Natural killer cell (primary cell): ENCODE measurements at regions not wholly inside any gene's neighbourhood (a gene's known extent, or its start where the extent isn't known, plus 50 kb on each side); places are given as distances from the start of the nearest gene placed in this dataset.

Experiments used
- ATAC-seq, 3 donors: fragments of 150-1000 bp in 2 of 3; fragments of 200-7000 bp in 1 of 3; cut with Tn5 transposase; 1 replicate in 1 of 3; 2 replicates in 2 of 3; pipeline ENCODE4 v1.10.0; 2021; ENCODE audit warnings: mild to moderate bottlenecking in 2 of 3, moderate library complexity in 2 of 3
- DNase-seq, 2 donors: peaks; one replicate each; pipeline versions ENCODE4 v3.0.0 to v3.0.0-alpha.2; 2013 to 2021; ENCODE audit warnings: mixed read lengths in 1 of 2
- H3K27ac ChIP-seq: one replicate; pipeline ENCODE4 v1.5.1; 2013; ENCODE audit warnings: mild to moderate bottlenecking, low read length
- H3K27me3 ChIP-seq: one replicate; pipeline ENCODE4 v1.6.1; 2013; ENCODE audit warnings: low read length; ENCODE audit not compliant: control insufficient read depth, insufficient read depth
- H3K36me3 ChIP-seq: one replicate; pipeline ENCODE4 v1.6.1; 2013; ENCODE audit warnings: low read length; ENCODE audit not compliant: control insufficient read depth, insufficient read depth
- H3K4me1 ChIP-seq: one replicate; pipeline ENCODE4 v1.6.1; 2013; ENCODE audit warnings: low read length; ENCODE audit not compliant: control insufficient read depth, insufficient read depth
- H3K4me3 ChIP-seq: one replicate; pipeline ENCODE4 v1.5.1; 2013; ENCODE audit warnings: low read length
- H3K9me3 ChIP-seq: one replicate; pipeline ENCODE4 v1.6.1; 2013; ENCODE audit warnings: low read length; ENCODE audit not compliant: control insufficient read depth, insufficient read depth
- H3K27ac Mint-ChIP-seq, 2 donors: one replicate each; pipeline ENCODE4 v1.8.0; 2022; ENCODE audit warnings: mild to moderate bottlenecking in 2 of 2, mixed read lengths in 2 of 2, moderate library complexity in 1 of 2
- H3K27me3 Mint-ChIP-seq, 2 donors: one replicate each; pipeline ENCODE4 v1.8.0; 2022; ENCODE audit warnings: low read depth in 2 of 2, mixed read lengths in 2 of 2
- H3K36me3 Mint-ChIP-seq: one replicate; pipeline ENCODE4 v1.8.0; 2022; ENCODE audit warnings: mixed read lengths
- H3K4me1 Mint-ChIP-seq, 2 donors: one replicate each; pipeline ENCODE4 v1.8.0; 2022; ENCODE audit warnings: mixed read lengths in 2 of 2
- H3K4me3 Mint-ChIP-seq: one replicate; pipeline ENCODE4 v1.8.0; 2022; ENCODE audit warnings: mild to moderate bottlenecking, moderate library complexity, mixed read lengths
- H3K9me3 Mint-ChIP-seq, 2 donors: one replicate each; pipeline ENCODE4 v1.8.0; 2022; ENCODE audit warnings: mixed read lengths in 2 of 2
- WGBS: methylation state at CpG from one replicate; pipeline ENCODE4 v1.1.7; 2013; ENCODE audit warnings: missing lambda C conversion rate; ENCODE audit not compliant: insufficient coverage; 5-methylcytosine and 5-hydroxymethylcytosine counted together
- intact Hi-C: fragments of 100-400 bp; cut with micrococcal nuclease; formaldehyde crosslinking; loops from one replicate; pipeline ENCODE4 v1.14.2; 2022
- TF ChIP-seq, protein P1 (sequence below): fragments of 200-600 bp; IDR thresholded peaks from one replicate; pipeline ENCODE4 v1.8.0; 2022; ENCODE audit warnings: antibody characterized with exemption

DNA sequence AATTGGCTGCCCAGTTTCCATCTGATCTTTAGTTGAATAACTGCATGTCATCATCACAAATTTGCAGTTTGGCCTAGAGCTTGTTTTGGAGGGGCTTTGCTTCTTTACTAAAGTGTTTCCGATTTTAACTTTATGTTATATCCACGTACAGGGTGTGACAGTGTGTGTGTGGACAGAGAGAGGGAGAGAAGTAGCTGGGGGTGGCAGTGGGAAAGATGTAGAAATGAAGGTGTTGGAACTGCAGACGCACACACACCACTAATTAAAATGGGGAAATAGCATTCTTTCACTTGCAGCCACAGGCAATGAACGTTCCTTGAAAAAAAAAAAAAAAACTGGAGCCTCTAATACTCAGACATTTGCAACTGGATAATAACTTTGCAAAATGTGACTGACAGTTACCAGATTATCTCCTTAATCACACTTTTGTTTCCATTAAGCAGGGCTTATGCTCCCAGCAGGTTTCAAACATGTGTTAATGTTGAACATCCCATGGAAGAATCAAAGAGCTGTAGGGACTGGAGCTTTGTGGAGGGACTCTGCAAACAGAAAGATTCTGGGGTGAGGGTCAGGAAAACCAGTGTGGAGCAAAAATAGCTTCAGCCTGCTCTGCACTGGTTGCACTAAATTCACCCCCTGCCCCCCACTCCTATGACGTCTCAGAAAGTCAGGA lies 238.1 kb upstream of the TENM4 start:
- no peaks in the 10 kb centered on the region for H3K27me3 ChIP-seq
- H3K4me1 ChIP-seq = no peaks in the 10 kb centered on the region
- Mint-ChIP-seq H3K27me3 (no peaks in the 10 kb centered on the region), H3K4me3 (no peak overlapping the region), H3K27ac (no peak overlapping the region), H3K4me1 (no peaks in the 10 kb centered on the region), H3K36me3 (no peaks in the 10 kb centered on the region), H3K9me3 (peaks cover 4 to 11% of the 10 kb centered on the region in 2 donors)
- DNase-seq = no peak
- H3K4me3 ChIP-seq = no peak overlapping the region
- intact Hi-C loops = no loop called here
- H3K36me3 ChIP-seq = no peaks in the 10 kb centered on the region
- TF ChIP-seq, protein P1, sequence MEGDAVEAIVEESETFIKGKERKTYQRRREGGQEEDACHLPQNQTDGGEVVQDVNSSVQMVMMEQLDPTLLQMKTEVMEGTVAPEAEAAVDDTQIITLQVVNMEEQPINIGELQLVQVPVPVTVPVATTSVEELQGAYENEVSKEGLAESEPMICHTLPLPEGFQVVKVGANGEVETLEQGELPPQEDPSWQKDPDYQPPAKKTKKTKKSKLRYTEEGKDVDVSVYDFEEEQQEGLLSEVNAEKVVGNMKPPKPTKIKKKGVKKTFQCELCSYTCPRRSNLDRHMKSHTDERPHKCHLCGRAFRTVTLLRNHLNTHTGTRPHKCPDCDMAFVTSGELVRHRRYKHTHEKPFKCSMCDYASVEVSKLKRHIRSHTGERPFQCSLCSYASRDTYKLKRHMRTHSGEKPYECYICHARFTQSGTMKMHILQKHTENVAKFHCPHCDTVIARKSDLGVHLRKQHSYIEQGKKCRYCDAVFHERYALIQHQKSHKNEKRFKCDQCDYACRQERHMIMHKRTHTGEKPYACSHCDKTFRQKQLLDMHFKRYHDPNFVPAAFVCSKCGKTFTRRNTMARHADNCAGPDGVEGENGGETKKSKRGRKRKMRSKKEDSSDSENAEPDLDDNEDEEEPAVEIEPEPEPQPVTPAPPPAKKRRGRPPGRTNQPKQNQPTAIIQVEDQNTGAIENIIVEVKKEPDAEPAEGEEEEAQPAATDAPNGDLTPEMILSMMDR = no peak
- no peaks in the 10 kb centered on the region for H3K9me3 ChIP-seq
- no peak for ATAC-seq
- no peak overlapping the region for H3K27ac ChIP-seq
- 41% methylated on average over 4 of the region's 5 CpGs for WGBS

DNA sequence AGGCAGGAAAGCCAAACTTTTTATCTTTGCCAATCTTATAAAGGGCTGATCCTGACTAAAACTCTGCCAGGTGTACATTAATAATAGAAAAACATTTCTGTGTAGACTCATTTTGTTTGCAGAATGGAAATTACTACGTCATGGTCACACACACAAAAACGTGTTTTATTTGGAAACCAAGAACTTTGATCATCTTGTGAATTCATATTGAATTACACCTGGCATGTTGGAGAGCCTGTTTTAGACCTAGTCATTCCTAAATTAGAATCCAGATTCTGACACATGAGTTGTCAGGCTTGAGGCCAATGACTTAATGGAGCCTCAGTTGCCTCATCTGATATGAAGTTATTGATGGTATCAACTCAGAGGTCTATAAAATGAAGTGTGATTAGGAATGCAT lies 235.6 kb upstream of the TENM4 start:
- Mint-ChIP-seq H3K27ac (no peak overlapping the region), H3K9me3 (peaks cover 12 to 18% of the 10 kb centered on the region in 2 donors), H3K4me3 (no peak overlapping the region), H3K4me1 (no peaks in the 10 kb centered on the region), H3K36me3 (no peaks in the 10 kb centered on the region), H3K27me3 (no peaks in the 10 kb centered on the region)
- no peak for ATAC-seq
- Histone ChIP-seq H3K36me3 (no peaks in the 10 kb centered on the region), H3K27ac (no peak overlapping the region), H3K9me3 (no peaks in the 10 kb centered on the region), H3K4me3 (no peak overlapping the region), H3K27me3 (no peaks in the 10 kb centered on the region), H3K4me1 (no peaks in the 10 kb centered on the region)
- 73% methylated on average over 2 of the region's 2 CpGs for WGBS
- TF ChIP-seq, protein P1 = no peak
- intact Hi-C loops = no loop called here
- no peak for DNase-seq

DNA sequence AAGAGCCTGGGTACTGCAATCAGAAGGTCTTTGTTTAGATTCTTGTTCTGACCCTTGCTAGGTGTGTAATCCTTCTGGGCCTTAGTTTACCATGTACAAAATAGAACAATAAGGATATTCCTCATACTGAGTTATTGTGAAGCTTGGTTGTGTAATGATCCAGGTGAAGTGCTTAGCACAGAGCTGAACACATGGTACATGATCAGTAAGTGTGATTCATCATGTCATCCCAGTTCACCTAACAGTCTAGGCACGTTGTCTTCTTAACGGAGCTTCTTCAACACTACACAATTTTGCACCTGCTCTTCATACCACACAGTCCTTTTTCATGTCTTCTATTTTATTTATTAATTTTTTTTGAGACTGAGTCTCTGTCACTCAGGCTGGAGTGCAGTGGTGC lies 234.3 kb upstream of the TENM4 start:
- Histone ChIP-seq H3K4me1 (no peaks in the 10 kb centered on the region), H3K36me3 (no peaks in the 10 kb centered on the region), H3K27ac (no peak overlapping the region), H3K4me3 (no peak overlapping the region), H3K27me3 (no peaks in the 10 kb centered on the region), H3K9me3 (no peaks in the 10 kb centered on the region)
- ATAC-seq = no peak
- Mint-ChIP-seq H3K36me3 (no peaks in the 10 kb centered on the region), H3K27ac (no peak overlapping the region), H3K4me3 (no peak overlapping the region), H3K4me1 (no peaks in the 10 kb centered on the region), H3K9me3 (peaks cover 12 to 18% of the 10 kb centered on the region in 2 donors), H3K27me3 (no peaks in the 10 kb centered on the region)
- no peak for DNase-seq
- TF ChIP-seq, protein P1 = no peak
- intact Hi-C loops = no loop called here
- WGBS = 86% methylated on average over 2 of the region's 2 CpGs

DNA sequence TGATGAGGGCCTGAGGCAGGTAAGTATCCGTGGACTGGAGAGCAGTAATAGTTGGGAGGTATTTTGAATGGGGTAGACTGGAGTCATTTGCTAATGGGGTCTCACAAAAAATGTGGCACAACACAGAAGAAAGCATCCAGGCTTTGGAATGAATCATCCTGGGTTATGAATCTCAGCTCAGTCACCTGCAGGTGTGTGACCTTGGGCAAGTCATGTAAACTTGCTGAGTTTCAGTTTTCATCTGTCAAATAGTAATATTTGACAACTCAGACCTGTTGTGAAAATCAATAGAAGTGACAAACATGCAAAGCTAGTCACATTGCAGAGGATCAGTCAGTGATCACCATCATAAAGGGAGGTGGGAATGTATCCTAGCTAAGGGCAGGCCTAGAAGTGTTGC lies 232.0 kb upstream of the TENM4 start:
- H3K9me3 Mint-ChIP-seq = peaks cover 8 to 15% of the 10 kb centered on the region in 2 donors
- no peaks in the 10 kb centered on the region for H3K36me3 Mint-ChIP-seq
- no peaks in the 10 kb centered on the region for H3K27me3 ChIP-seq
- H3K4me3 Mint-ChIP-seq = no peak overlapping the region
- ATAC-seq (no peak), DNase-seq (no peak)
- H3K27me3 Mint-ChIP-seq = no peaks in the 10 kb centered on the region
- intact Hi-C loops = no loop called here
- WGBS = 81% methylated on average over 1 of the region's 1 CpG
- no peak overlapping the region for H3K4me3 ChIP-seq
- no peaks in the 10 kb centered on the region for H3K36me3 ChIP-seq
- no peaks in the 10 kb centered on the region for H3K4me1 Mint-ChIP-seq
- no peak overlapping the region for H3K27ac ChIP-seq
- TF ChIP-seq, protein P1 = no peak
- H3K27ac Mint-ChIP-seq = no peak overlapping the region
- H3K4me1 ChIP-seq = no peaks in the 10 kb centered on the region
- no peaks in the 10 kb centered on the region for H3K9me3 ChIP-seq
